ENCODE measurements at regions not wholly inside any gene's neighbourhood (a gene's known extent, or its start where the extent isn't known, plus 50 kb on each side); places are given as distances from the start of the nearest gene placed in this dataset.

DNA sequence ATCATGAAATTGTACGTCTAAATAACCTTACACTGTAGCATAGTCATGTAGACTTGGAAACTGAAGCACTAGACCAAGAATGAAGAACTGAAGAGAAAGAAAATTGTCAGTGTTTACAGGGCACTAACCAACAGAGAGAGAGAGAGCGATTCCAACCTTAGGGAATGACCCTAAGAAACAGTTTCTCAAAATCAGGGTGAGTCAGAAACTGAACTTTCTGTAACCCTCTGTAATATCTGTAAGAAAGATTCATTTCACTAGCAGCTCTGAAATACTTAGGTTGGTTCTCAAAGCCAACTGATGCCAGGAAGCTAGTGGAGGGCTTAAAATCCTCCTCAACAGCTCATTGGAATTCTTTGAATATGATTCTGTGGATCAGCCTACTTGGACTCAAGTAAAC, 936.9 kb downstream of the EFNB2 start (continued):
- TF ChIP-seq CBX5 (IDR thresholded peaks at IDR 0.05; ENCODE audit: low read depth, low read length) (no peak), TBP (IDR thresholded peaks at IDR 0.05; ENCODE audit: low read depth, low read length) (no peak)
